ENCODE measurements at regions not wholly inside any gene's neighbourhood (a gene's known extent, or its start where the extent isn't known, plus 50 kb on each side); places are given as distances from the start of the nearest gene placed in this dataset.

GRCh38 chr5:34504967-34505366 is 151.2 kb upstream of the RAI14 start:
- no peaks in the 10 kb centered on the region for H3K4me1 ChIP-seq (ENCODE audit: insufficient read depth, low read length, severe bottlenecking)
- no peak overlapping the region for H3K9ac ChIP-seq (ENCODE audit: low read length)
- H3K4me2 ChIP-seq (ENCODE audit: low read length) = no peak overlapping the region
- no peak overlapping the region for H2AFZ ChIP-seq (ENCODE audit: low read length)
- no peak overlapping the region for H3K27ac ChIP-seq (ENCODE audit: low read depth, low read length, poor library complexity, severe bottlenecking)
- H3K9me3 ChIP-seq (ENCODE audit: low read length) = no peaks in the 10 kb centered on the region
- H3F3A ChIP-seq (ENCODE audit: insufficient read depth, low read length) = no peaks in the 10 kb centered on the region
- no peaks in the 10 kb centered on the region for H3K36me3 ChIP-seq (ENCODE audit: insufficient read depth, low read length)
- H3K4me3 ChIP-seq (ENCODE audit: low read depth, low read length, poor library complexity, severe bottlenecking) = no peak overlapping the region
- H3K79me2 ChIP-seq (ENCODE audit: insufficient read depth, low read length) = no peaks in the 10 kb centered on the region
- no peaks in the 10 kb centered on the region for H3K27me3 ChIP-seq (ENCODE audit: insufficient read depth, low read length)
- no peaks in the 10 kb centered on the region for H4K20me1 ChIP-seq (ENCODE audit: insufficient read depth, low read length)
- TF ChIP-seq CTCF (IDR thresholded peaks at IDR 0.05; ENCODE audit: low read length) (no peak), EZH2 (IDR thresholded peaks at IDR 0.05; ENCODE audit: borderline replicate concordance, low read length) (no peak)
- H3K9me2 ChIP-seq (ENCODE audit: low read depth, low read length) = no peaks in the 10 kb centered on the region

- H3K27ac ChIP-seq (ENCODE audit: low read depth, low read length, poor library complexity, severe bottlenecking) = no peak overlapping the region
- no peaks in the 10 kb centered on the region for H3K79me2 ChIP-seq (ENCODE audit: insufficient read depth, low read length)
- no peak overlapping the region for H3K9ac ChIP-seq (ENCODE audit: low read length)
- H2AFZ ChIP-seq (ENCODE audit: low read length) = no peak overlapping the region
- no peaks in the 10 kb centered on the region for H3K27me3 ChIP-seq (ENCODE audit: insufficient read depth, low read length)
- H3K9me2 ChIP-seq (ENCODE audit: low read depth, low read length) = no peaks in the 10 kb centered on the region
- H4K20me1 ChIP-seq (ENCODE audit: insufficient read depth, low read length) = no peaks in the 10 kb centered on the region
- TF ChIP-seq CTCF (IDR thresholded peaks at IDR 0.05; ENCODE audit: low read length) = no peak
- TF ChIP-seq EZH2 (IDR thresholded peaks at IDR 0.05; ENCODE audit: borderline replicate concordance, low read length) = no peak
- no peak overlapping the region for H3K4me3 ChIP-seq (ENCODE audit: low read depth, low read length, poor library complexity, severe bottlenecking)
- H3K4me2 ChIP-seq (ENCODE audit: low read length) = no peak overlapping the region
- no peaks in the 10 kb centered on the region for H3K9me3 ChIP-seq (ENCODE audit: low read length)
- no peaks in the 10 kb centered on the region for H3K4me1 ChIP-seq (ENCODE audit: insufficient read depth, low read length, severe bottlenecking)
- H3F3A ChIP-seq (ENCODE audit: insufficient read depth, low read length) = no peaks in the 10 kb centered on the region
- H3K36me3 ChIP-seq (ENCODE audit: insufficient read depth, low read length) = no peaks in the 10 kb centered on the region
Measured at GRCh38 chr5:34505731-34506130, 150.4 kb upstream of the RAI14 start.

GRCh38 chr5:34507933-34508332 is 148.2 kb upstream of the RAI14 start:
- TF ChIP-seq EZH2 (IDR thresholded peaks at IDR 0.05; ENCODE audit: borderline replicate concordance, low read length) = no peak
- TF ChIP-seq CTCF (IDR thresholded peaks at IDR 0.05; ENCODE audit: low read length) = no peak
- no peaks in the 10 kb centered on the region for H3K36me3 ChIP-seq (ENCODE audit: insufficient read depth, low read length)
- no peaks in the 10 kb centered on the region for H3K27me3 ChIP-seq (ENCODE audit: insufficient read depth, low read length)
- H3K9me3 ChIP-seq (ENCODE audit: low read length) = no peaks in the 10 kb centered on the region
- no peaks in the 10 kb centered on the region for H3K9me2 ChIP-seq (ENCODE audit: low read depth, low read length)
- H2AFZ ChIP-seq (ENCODE audit: low read length) = no peak overlapping the region
- H3K4me1 ChIP-seq (ENCODE audit: insufficient read depth, low read length, severe bottlenecking) = no peaks in the 10 kb centered on the region
- no peaks in the 10 kb centered on the region for H3F3A ChIP-seq (ENCODE audit: insufficient read depth, low read length)
- no peaks in the 10 kb centered on the region for H4K20me1 ChIP-seq (ENCODE audit: insufficient read depth, low read length)
- no peak overlapping the region for H3K4me3 ChIP-seq (ENCODE audit: low read depth, low read length, poor library complexity, severe bottlenecking)
- H3K4me2 ChIP-seq (ENCODE audit: low read length) = no peak overlapping the region
- H3K9ac ChIP-seq (ENCODE audit: low read length) = no peak overlapping the region
- H3K79me2 ChIP-seq (ENCODE audit: insufficient read depth, low read length) = no peaks in the 10 kb centered on the region
- no peak overlapping the region for H3K27ac ChIP-seq (ENCODE audit: low read depth, low read length, poor library complexity, severe bottlenecking)

All from OCI-LY1 (cell line).